ENCODE measurements at regions not wholly inside any gene's neighbourhood (a gene's known extent, or its start where the extent isn't known, plus 50 kb on each side); places are given as distances from the start of the nearest gene placed in this dataset.
"Not testable (repeated sequence)": the region's sequence is repeated elsewhere in the genome, so short reads cannot be mapped to it uniquely, and the experiment has no call there.

- DNase-seq (ENCODE audit: low read depth in 3 of 3), result no peak
These were observed 98.3 kb upstream of the PHACTR1 start for GRCh38 chr6:12618296-12618695.

- no peak for DNase-seq (ENCODE audit: low read depth in 3 of 3)
These were observed 94.8 kb upstream of the PHACTR1 start for GRCh38 chr6:12621754-12622153.

- no peak for DNase-seq (ENCODE audit: low read depth in 3 of 3)
These were observed 94.0 kb upstream of the PHACTR1 start for GRCh38 chr6:12622566-12622965.

GRCh38 chr6:12624142-12624837, 92.3 kb upstream of the PHACTR1 start:
- no peak for DNase-seq (ENCODE audit: low read depth in 3 of 3)

- no peak for DNase-seq (ENCODE audit: low read depth in 3 of 3)
These were observed 89.5 kb upstream of the PHACTR1 start for GRCh38 chr6:12627053-12627452.

- no peak for DNase-seq (ENCODE audit: low read depth in 3 of 3)
These were observed 88.2 kb upstream of the PHACTR1 start for GRCh38 chr6:12628327-12628726.

GRCh38 chr6:12633746-12634145, 82.8 kb upstream of the PHACTR1 start:
- DNase-seq (ENCODE audit: low read depth in 3 of 3), result not testable (repeated sequence)

- no peak for DNase-seq (ENCODE audit: low read depth in 3 of 3)
These were observed 81.2 kb upstream of the PHACTR1 start for GRCh38 chr6:12635375-12635774.

GRCh38 chr6:12635813-12636212, 80.8 kb upstream of the PHACTR1 start:
- no peak for DNase-seq (ENCODE audit: low read depth in 3 of 3)

GRCh38 chr6:12636336-12636735, 80.2 kb upstream of the PHACTR1 start:
- no peak for DNase-seq (ENCODE audit: low read depth in 3 of 3)

- peak in 2 of 3 experiments; percentile 2 for DNase-seq (ENCODE audit: low read depth in 3 of 3)
These were observed 78.5 kb upstream of the PHACTR1 start for GRCh38 chr6:12637960-12638641.

GRCh38 chr6:12640438-12640837, 76.1 kb upstream of the PHACTR1 start:
- no peak for DNase-seq (ENCODE audit: low read depth in 3 of 3)

GRCh38 chr6:12641785-12642184, 74.8 kb upstream of the PHACTR1 start:
- not testable (repeated sequence) for DNase-seq (ENCODE audit: low read depth in 3 of 3)

- DNase-seq (ENCODE audit: low read depth in 3 of 3), result no peak
These were observed 70.6 kb upstream of the PHACTR1 start for GRCh38 chr6:12645941-12646340.

GRCh38 chr6:12648171-12648570, 68.4 kb upstream of the PHACTR1 start:
- no peak for DNase-seq (ENCODE audit: low read depth in 3 of 3)

GRCh38 chr6:12649325-12649724, 67.2 kb upstream of the PHACTR1 start:
- no peak for DNase-seq (ENCODE audit: low read depth in 3 of 3)

- DNase-seq (ENCODE audit: low read depth in 3 of 3), result no peak
These were observed 63.1 kb upstream of the PHACTR1 start for GRCh38 chr6:12653486-12653885.

GRCh38 chr6:12654107-12654506, 62.5 kb upstream of the PHACTR1 start:
- no peak for DNase-seq (ENCODE audit: low read depth in 3 of 3)

GRCh38 chr6:12654514-12654913, 62.1 kb upstream of the PHACTR1 start:
- no peak for DNase-seq (ENCODE audit: low read depth in 3 of 3)

- DNase-seq (ENCODE audit: low read depth in 3 of 3), result no peak
These were observed 59.7 kb upstream of the PHACTR1 start for GRCh38 chr6:12656906-12657305.

GRCh38 chr6:12657884-12658283, 58.7 kb upstream of the PHACTR1 start:
- DNase-seq (ENCODE audit: low read depth in 3 of 3), result no peak

GRCh38 chr6:12661432-12662089, 55.0 kb upstream of the PHACTR1 start:
- DNase-seq (ENCODE audit: low read depth in 3 of 3), result no peak
